HCT116 (cell line): ENCODE measurements at regions not wholly inside any gene's neighbourhood (a gene's known extent, or its start where the extent isn't known, plus 50 kb on each side); places are given as distances from the start of the nearest gene placed in this dataset.
"Not testable (repeated sequence)": the region's sequence is repeated elsewhere in the genome, so short reads cannot be mapped to it uniquely, and the experiment has no call there.

Experiments used
- ATAC-seq: fragments of 200-7000 bp; cut with Tn5 transposase; 2 replicates; pipeline ENCODE4 v1.9.1; 2020; ENCODE audit warnings: mild to moderate bottlenecking, moderate library complexity
- BruUV-seq: library from RNA; stranded (reverse); fragments of 400-500 nt; replicated peaks from 2 replicates; lab custom pipeline; 2021; lab: Mats Ljungman, UMichigan
- CTCF ChIA-PET: fragments of 300-600 bp; sonication (Branson Sonifier 250); formaldehyde crosslinking; loops from one replicate; lab custom pipeline; 2021; ENCODE audit warnings: antibody characterized with exemption; lab: Charles Lee
- POLR2A ChIA-PET: fragments of 300-600, 350-600 bp; sonication (Branson Sonifier 250); formaldehyde crosslinking; loops from one replicate; lab custom pipeline; 2021; ENCODE audit warnings: antibody characterized with exemption; lab: Charles Lee
- RAD21 ChIA-PET, 2 experiments: fragments of 300-600 bp; sonication (Branson Sonifier 250); formaldehyde crosslinking; loops; one replicate each; lab custom pipeline; 2023; ENCODE audit warnings: low total read pairs in 2 of 2; ENCODE audit not compliant: uncharacterized antibody in 2 of 2, unreplicated experiment in 2 of 2, low non-redundant PET in 1 of 2; lab: Charles Lee
- DNase-seq: peaks from one replicate; pipeline ENCODE4 v3.0.0-alpha.2; 2010; ENCODE audit warnings: low read depth, low spot score
- H2AFZ ChIP-seq: fragments of 200-600 bp; shearing (Covaris generic), sonication (generic); 2 replicates; pipeline ENCODE4 v1.6.1; 2017; ENCODE audit warnings: low read depth, mixed run types, mixed read lengths, antibody characterized with exemption, low read length; ENCODE audit not compliant: poor library complexity, severe bottlenecking
- H3K27ac ChIP-seq: 2 replicates; pipeline ENCODE4 v1.5.1; 2012; ENCODE audit warnings: low read depth, low read length
- H3K27me3 ChIP-seq: fragments of 200-600 bp; sonication (generic); 2 replicates; pipeline ENCODE4 v1.6.1; 2016; ENCODE audit warnings: mixed run types, low read length, mixed read lengths; ENCODE audit not compliant: insufficient read depth
- H3K36me3 ChIP-seq, 2 experiments: fragments of 200-500 bp in 1 of 2; fragments of 200-600 bp in 1 of 2; sonication (Bioruptor generic) in 1 of 2; sonication (generic) in 1 of 2; 2 replicates each; pipeline versions ENCODE4 v1.5.1 to v1.6.1; 2014 to 2016; ENCODE audit warnings: low read length in 2 of 2, inconsistent platforms in 1 of 2, mixed read lengths in 1 of 2, mixed run types in 1 of 2; ENCODE audit not compliant: insufficient read depth in 2 of 2, control insufficient read depth in 1 of 2
- H3K4me1 ChIP-seq, 2 experiments: fragments of 200-600 bp in 1 of 2; sonication (generic) in 1 of 2; 2 replicates each; pipeline versions ENCODE4 v1.5.1 to v1.6.1; 2012 to 2017; ENCODE audit warnings: low read length in 2 of 2, inconsistent platforms in 1 of 2, mild to moderate bottlenecking in 1 of 2, mixed read lengths in 1 of 2, mixed run types in 1 of 2, moderate library complexity in 1 of 2; ENCODE audit not compliant: insufficient read depth in 2 of 2, control insufficient read depth in 1 of 2
- H3K4me2 ChIP-seq: fragments of 200-600 bp; sonication (generic); 2 replicates; pipeline ENCODE4 v1.6.1; 2017; ENCODE audit warnings: mixed run types, low read length, mixed read lengths
- H3K4me3 ChIP-seq, 2 experiments: fragments of 200-600 bp in 1 of 2; sonication (generic) in 1 of 2; replicated peaks in 1 of 2; 2 replicates each; pipeline ENCODE4 v1.5.1; 2011 to 2016; ENCODE audit warnings: low read length in 2 of 2, control low read depth in 1 of 2, low read depth in 1 of 2, mild to moderate bottlenecking in 1 of 2, mixed read lengths in 1 of 2, mixed run types in 1 of 2
- H3K79me2 ChIP-seq: fragments of 200-600 bp; sonication (generic); 2 replicates; pipeline ENCODE4 v1.6.1; 2017; ENCODE audit warnings: mild to moderate bottlenecking, mixed run types, low read length, moderate library complexity, mixed read lengths; ENCODE audit not compliant: insufficient read depth
- H3K9ac ChIP-seq: fragments of 200-600 bp; sonication (generic); 2 replicates; pipeline ENCODE4 v1.6.1; 2016; ENCODE audit warnings: low read length, mixed read lengths
- H3K9me2 ChIP-seq: fragments of 200-600 bp; sonication (generic), shearing (Covaris generic); 2 replicates; pipeline ENCODE4 v1.6.1; 2017; ENCODE audit warnings: mixed run types, mild to moderate bottlenecking, moderate library complexity; ENCODE audit not compliant: insufficient read depth
- H3K9me3 ChIP-seq, 2 experiments: fragments of 200-500 bp in 1 of 2; fragments of 200-600 bp in 1 of 2; sonication (Bioruptor generic) in 1 of 2; sonication (generic) in 1 of 2; 2 replicates each; pipeline ENCODE4 v1.6.1; 2014 to 2017; ENCODE audit warnings: low read length in 2 of 2, mixed read lengths in 2 of 2, inconsistent platforms in 1 of 2, low read depth in 1 of 2, mild to moderate bottlenecking in 1 of 2, mixed run types in 1 of 2, moderate library complexity in 1 of 2; ENCODE audit not compliant: control insufficient read depth in 1 of 2, insufficient read depth in 1 of 2
- H4K20me1 ChIP-seq: fragments of 200-600 bp; sonication (generic), shearing (Covaris generic); 2 replicates; pipeline ENCODE4 v1.6.1; 2017; ENCODE audit warnings: mixed run types, mild to moderate bottlenecking, moderate library complexity; ENCODE audit not compliant: insufficient read depth
- CEBPB ChIP-seq: IDR thresholded peaks from 2 replicates; pipeline ENCODE4 v1.6.1; 2012; ENCODE audit warnings: low read depth
- ELF1 ChIP-seq: IDR thresholded peaks from 2 replicates; pipeline ENCODE4 v1.6.1; 2012; ENCODE audit warnings: low read depth, borderline replicate concordance
- EZH2phosphoT487 ChIP-seq: fragments of 200-600 bp; IDR thresholded peaks from 2 replicates; pipeline ENCODE4 v1.6.1; 2018; ENCODE audit warnings: antibody characterized with exemption, borderline replicate concordance
- FOSL1 ChIP-seq: IDR thresholded peaks from 2 replicates; pipeline ENCODE4 v1.6.1; 2012; ENCODE audit warnings: low read depth
- JUND ChIP-seq: IDR thresholded peaks from 2 replicates; pipeline ENCODE4 v1.6.1; 2012
- POLR2A ChIP-seq: IDR thresholded peaks from 2 replicates; pipeline ENCODE4 v1.7.0; 2011; ENCODE audit warnings: borderline replicate concordance; ENCODE audit not compliant: insufficient read depth, insufficient read length; ENCODE audit errors: extremely low read depth
- POLR2AphosphoS5 ChIP-seq: IDR thresholded peaks from 2 replicates; pipeline ENCODE4 v1.6.1; 2011; ENCODE audit warnings: mild to moderate bottlenecking, low read depth, low read length, moderate library complexity
- RAD21 ChIP-seq: IDR thresholded peaks from 2 replicates; pipeline ENCODE4 v1.6.1; 2012; ENCODE audit warnings: low read depth, mild to moderate bottlenecking
- SIN3A ChIP-seq: IDR thresholded peaks from 2 replicates; pipeline ENCODE4 v1.6.1; 2012; ENCODE audit warnings: low read depth
- SP1 ChIP-seq: IDR thresholded peaks from 2 replicates; pipeline ENCODE4 v1.6.1; 2012; ENCODE audit warnings: low read depth
- TCF7L2 ChIP-seq: IDR thresholded peaks from 2 replicates; pipeline ENCODE4 v1.7.0; 2011; ENCODE audit warnings: borderline replicate concordance, inconsistent platforms; ENCODE audit not compliant: insufficient read depth, insufficient read length; ENCODE audit errors: extremely low read depth
- ZBTB33 ChIP-seq: IDR thresholded peaks from 2 replicates; pipeline ENCODE4 v1.6.1; 2011; ENCODE audit warnings: mild to moderate bottlenecking, low read length, moderate library complexity; ENCODE audit not compliant: insufficient replicate concordance; ENCODE audit errors: extremely low read depth
- ZFX ChIP-seq: fragments of 450-650 bp; IDR thresholded peaks from 2 replicates; pipeline ENCODE4 v1.6.1; 2017
- ZNF274 ChIP-seq: fragments of 200-500 bp; sonication (Bioruptor generic); IDR thresholded peaks from 2 replicates; pipeline ENCODE4 v1.6.1; 2014; ENCODE audit warnings: mild to moderate bottlenecking, low read depth, low read length, inconsistent platforms
- intact Hi-C: fragments of 100-400 bp; cut with micrococcal nuclease; formaldehyde crosslinking; loops from 2 replicates; pipeline ENCODE4 v1.10.0; 2022
- TF ChIP-seq, protein P1 (sequence below): IDR thresholded peaks from 2 replicates; pipeline ENCODE4 v1.6.1; 2012
- TF ChIP-seq, protein P2 (sequence below): IDR thresholded peaks from 2 replicates; pipeline ENCODE4 v1.6.1; 2012
- TF ChIP-seq, protein P3 (sequence below): IDR thresholded peaks from 2 replicates; pipeline ENCODE4 v1.6.1; 2012; ENCODE audit warnings: low read depth

- Histone ChIP-seq H3K36me3 (no peaks in the 10 kb centered on the region), H3K4me1 (no peaks in the 10 kb centered on the region), H3K27me3 (no peaks in the 10 kb centered on the region), H3K27ac (no peak overlapping the region), H3K79me2 (no peaks in the 10 kb centered on the region), H3K4me2 (no peak overlapping the region), H4K20me1 (no peaks in the 10 kb centered on the region), H3K4me3 (no peak overlapping the region), H3K9me3 (no peaks in the 10 kb centered on the region), H3K9ac (no peak overlapping the region), H3K9me2 (no peaks in the 10 kb centered on the region), H2AFZ (no peak overlapping the region)
- RAD21 ChIA-PET = no interaction called here
- CTCF ChIA-PET = no interaction called here
- ATAC-seq (no peak), DNase-seq (no peak)
- POLR2A ChIA-PET = no interaction called here
- TF ChIP-seq JUND (no peak), RAD21 (no peak), SIN3A (no peak), EZH2phosphoT487 (no peak), ZNF274 (no peak), ZFX (no peak), TCF7L2 (no peak), ELF1 (no peak), CEBPB (no peak), POLR2A (no peak), ZBTB33 (no peak), FOSL1 (no peak), POLR2AphosphoS5 (no peak), SP1 (no peak)
- TF ChIP-seq, protein P1, sequence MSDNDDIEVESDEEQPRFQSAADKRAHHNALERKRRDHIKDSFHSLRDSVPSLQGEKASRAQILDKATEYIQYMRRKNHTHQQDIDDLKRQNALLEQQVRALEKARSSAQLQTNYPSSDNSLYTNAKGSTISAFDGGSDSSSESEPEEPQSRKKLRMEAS = no peak
- TF ChIP-seq, protein P2, sequence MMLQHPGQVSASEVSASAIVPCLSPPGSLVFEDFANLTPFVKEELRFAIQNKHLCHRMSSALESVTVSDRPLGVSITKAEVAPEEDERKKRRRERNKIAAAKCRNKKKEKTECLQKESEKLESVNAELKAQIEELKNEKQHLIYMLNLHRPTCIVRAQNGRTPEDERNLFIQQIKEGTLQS = no peak
- TF ChIP-seq, protein P3, sequence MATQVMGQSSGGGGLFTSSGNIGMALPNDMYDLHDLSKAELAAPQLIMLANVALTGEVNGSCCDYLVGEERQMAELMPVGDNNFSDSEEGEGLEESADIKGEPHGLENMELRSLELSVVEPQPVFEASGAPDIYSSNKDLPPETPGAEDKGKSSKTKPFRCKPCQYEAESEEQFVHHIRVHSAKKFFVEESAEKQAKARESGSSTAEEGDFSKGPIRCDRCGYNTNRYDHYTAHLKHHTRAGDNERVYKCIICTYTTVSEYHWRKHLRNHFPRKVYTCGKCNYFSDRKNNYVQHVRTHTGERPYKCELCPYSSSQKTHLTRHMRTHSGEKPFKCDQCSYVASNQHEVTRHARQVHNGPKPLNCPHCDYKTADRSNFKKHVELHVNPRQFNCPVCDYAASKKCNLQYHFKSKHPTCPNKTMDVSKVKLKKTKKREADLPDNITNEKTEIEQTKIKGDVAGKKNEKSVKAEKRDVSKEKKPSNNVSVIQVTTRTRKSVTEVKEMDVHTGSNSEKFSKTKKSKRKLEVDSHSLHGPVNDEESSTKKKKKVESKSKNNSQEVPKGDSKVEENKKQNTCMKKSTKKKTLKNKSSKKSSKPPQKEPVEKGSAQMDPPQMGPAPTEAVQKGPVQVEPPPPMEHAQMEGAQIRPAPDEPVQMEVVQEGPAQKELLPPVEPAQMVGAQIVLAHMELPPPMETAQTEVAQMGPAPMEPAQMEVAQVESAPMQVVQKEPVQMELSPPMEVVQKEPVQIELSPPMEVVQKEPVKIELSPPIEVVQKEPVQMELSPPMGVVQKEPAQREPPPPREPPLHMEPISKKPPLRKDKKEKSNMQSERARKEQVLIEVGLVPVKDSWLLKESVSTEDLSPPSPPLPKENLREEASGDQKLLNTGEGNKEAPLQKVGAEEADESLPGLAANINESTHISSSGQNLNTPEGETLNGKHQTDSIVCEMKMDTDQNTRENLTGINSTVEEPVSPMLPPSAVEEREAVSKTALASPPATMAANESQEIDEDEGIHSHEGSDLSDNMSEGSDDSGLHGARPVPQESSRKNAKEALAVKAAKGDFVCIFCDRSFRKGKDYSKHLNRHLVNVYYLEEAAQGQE = no peak
- no TSS peak for BruUV-seq
- intact Hi-C loops = no loop called here
These were observed 76.6 kb upstream of the ABI1 start for GRCh38 chr10:26937371-26937770.

- RAD21 ChIA-PET, DNase-seq, H3K27ac ChIP-seq, H3K9ac ChIP-seq, H4K20me1 ChIP-seq, BruUV-seq, intact Hi-C loops, ATAC-seq, H3K4me2 ChIP-seq, H3K27me3 ChIP-seq, H3K79me2 ChIP-seq, H3K9me3 ChIP-seq, H2AFZ ChIP-seq, H3K9me2 ChIP-seq, H3K4me3 ChIP-seq, CTCF ChIA-PET, H3K4me1 ChIP-seq, H3K36me3 ChIP-seq: not testable (repeated sequence)
- POLR2A ChIA-PET = interaction anchor here (0.5 kb wide), 1 partner anchor 286 kb away, joined by 3 read pairs; no protein-coding TSS in a partner anchor
These were observed 73.4 kb upstream of the ABI1 start for GRCh38 chr10:26934190-26934589.
